Esophagus squamous epithelium (tissue), 5 donors: ENCODE measurements at regions not wholly inside any gene's neighbourhood (a gene's known extent, or its start where the extent isn't known, plus 50 kb on each side); places are given as distances from the start of the nearest gene placed in this dataset.

Experiments
- DNase-seq: peaks from one replicate; lab custom pipeline; 2025; lab: John Stamatoyannopoulos, UW
- H3K27ac ChIP-seq, 4 donors: fragments of 200-600 bp; sonication (generic); one replicate each; pipeline ENCODE4 v1.5.1; 2016 to 2019; ENCODE audit warnings: mild to moderate bottlenecking in 1 of 4
- H3K27me3 ChIP-seq, 4 donors: fragments of 200-600 bp; sonication (generic); 1 replicate in 3 of 4; 2 replicates in 1 of 4; pipeline versions ENCODE4 v1.5.1 to v1.6.0; 2017 to 2021; ENCODE audit warnings: antibody characterized with exemption in 1 of 4
- H3K36me3 ChIP-seq, 3 donors: fragments of 200-600 bp; sonication (generic); one replicate each; pipeline ENCODE4 v1.5.1; 2016 to 2019
- H3K4me1 ChIP-seq, 3 donors: fragments of 200-600 bp; sonication (generic); one replicate each; pipeline ENCODE4 v1.5.1; 2017 to 2019
- H3K4me3 ChIP-seq, 4 donors: fragments of 200-600 bp; sonication (generic); 1 replicate in 3 of 4; 2 replicates in 1 of 4; pipeline ENCODE4 v1.5.1; 2016 to 2019; ENCODE audit warnings: mild to moderate bottlenecking in 2 of 4, moderate library complexity in 1 of 4
- H3K9me3 ChIP-seq, 3 donors: fragments of 200-600 bp; sonication (generic); one replicate each; pipeline ENCODE4 v1.5.1; 2016 to 2019
- CTCF ChIP-seq, 6 experiments: fragments of 450-650 bp in 4 of 6; fragments of 200-600 bp in 2 of 6; sonication (generic) in 2 of 6; IDR thresholded peaks; one replicate each; pipeline ENCODE4 v1.5.1; 2016 to 2019; ENCODE audit warnings: antibody characterized with exemption in 6 of 6, mild to moderate bottlenecking in 4 of 6, moderate library complexity in 4 of 6
- POLR2A ChIP-seq, 4 donors: fragments of 450-650 bp; IDR thresholded peaks; one replicate each; pipeline ENCODE4 v1.6.1; 2017; ENCODE audit warnings: antibody characterized with exemption in 4 of 4, mild to moderate bottlenecking in 4 of 4, moderate library complexity in 3 of 4
- WGBS, 2 donors: methylation state at CpG; one replicate each; pipeline ENCODE4 v1.1.5; 2018; 5-methylcytosine and 5-hydroxymethylcytosine counted together
- intact Hi-C: fragments of 100-400 bp; cut with DNase I; formaldehyde crosslinking; loops from one replicate; pipeline ENCODE4 v1.15.0; 2022
- donor health status: DM: yes; HTN: yes; CAD: no.

- Histone ChIP-seq H3K27me3 (no peaks in the 10 kb centered on the region), H3K27ac (no peak overlapping the region), H3K9me3 (no peaks in the 10 kb centered on the region), H3K36me3 (no peaks in the 10 kb centered on the region), H3K4me3 (no peak overlapping the region), H3K4me1 (no peaks in the 10 kb centered on the region)
- no peak for DNase-seq
- no peak for TF ChIP-seq CTCF (IDR thresholded peaks at IDR 0.05)
- TF ChIP-seq POLR2A (IDR thresholded peaks at IDR 0.05) = no peak
- intact Hi-C loops = no loop called here
- WGBS, 2 donors = 72 to 88% methylated on average over 5 of the region's 5 CpGs
These were observed 422.7 kb downstream of the CD83 start for GRCh38 chr6:14540276-14540675.

GRCh38 chr6:14540810-14541540, 423.4 kb downstream of the CD83 start:
- no peak for DNase-seq
- TF ChIP-seq POLR2A (IDR thresholded peaks at IDR 0.05) = no peak
- TF ChIP-seq CTCF (IDR thresholded peaks at IDR 0.05) = no peak
- 92 to 93% methylated on average over 8 of the region's 11 CpGs for WGBS, 2 donors
- no peaks in the 10 kb centered on the region for H3K4me1 ChIP-seq
- no peaks in the 10 kb centered on the region for H3K36me3 ChIP-seq
- no peak overlapping the region for H3K27ac ChIP-seq
- no peaks in the 10 kb centered on the region for H3K27me3 ChIP-seq
- H3K9me3 ChIP-seq = no peaks in the 10 kb centered on the region
- intact Hi-C loops = no loop called here
- H3K4me3 ChIP-seq = no peak overlapping the region

GRCh38 chr6:14542670-14543366, 425.2 kb downstream of the CD83 start:
- Histone ChIP-seq H3K27ac (no peak overlapping the region), H3K27me3 (no peaks in the 10 kb centered on the region), H3K9me3 (no peaks in the 10 kb centered on the region), H3K4me1 (no peaks in the 10 kb centered on the region), H3K36me3 (no peaks in the 10 kb centered on the region), H3K4me3 (no peak overlapping the region)
- TF ChIP-seq CTCF (IDR thresholded peaks at IDR 0.05) = no peak
- TF ChIP-seq POLR2A (IDR thresholded peaks at IDR 0.05) = no peak
- DNase-seq = no peak
- WGBS, 2 donors = 45 to 61% methylated on average over 9 to 10 of the region's 10 CpGs
- intact Hi-C loops = no loop called here

- Histone ChIP-seq H3K4me3 (no peak overlapping the region), H3K4me1 (no peaks in the 10 kb centered on the region), H3K27me3 (no peaks in the 10 kb centered on the region), H3K36me3 (no peaks in the 10 kb centered on the region), H3K9me3 (no peaks in the 10 kb centered on the region), H3K27ac (no peak overlapping the region)
- WGBS, 2 donors = 79% methylated on average over 5 to 6 of the region's 6 CpGs
- intact Hi-C loops = no loop called here
- DNase-seq = no peak
- TF ChIP-seq POLR2A (IDR thresholded peaks at IDR 0.05) (no peak), CTCF (IDR thresholded peaks at IDR 0.05) (no peak)
These were observed 426.5 kb downstream of the CD83 start for GRCh38 chr6:14543971-14544585.

GRCh38 chr6:14544666-14545065, 427.1 kb downstream of the CD83 start:
- no peak for DNase-seq
- H3K27me3 ChIP-seq = no peaks in the 10 kb centered on the region
- 62 to 73% methylated on average over 3 of the region's 3 CpGs for WGBS, 2 donors
- H3K9me3 ChIP-seq = no peaks in the 10 kb centered on the region
- H3K4me1 ChIP-seq = no peaks in the 10 kb centered on the region
- no peak for TF ChIP-seq CTCF (IDR thresholded peaks at IDR 0.05)
- no peak for TF ChIP-seq POLR2A (IDR thresholded peaks at IDR 0.05)
- H3K4me3 ChIP-seq = no peak overlapping the region
- no peak overlapping the region for H3K27ac ChIP-seq
- intact Hi-C loops = no loop called here
- no peaks in the 10 kb centered on the region for H3K36me3 ChIP-seq
